ENCODE measurements at regions not wholly inside any gene's neighbourhood (a gene's known extent, or its start where the extent isn't known, plus 50 kb on each side); places are given as distances from the start of the nearest gene placed in this dataset.

GRCh38 chr22:45104313-45104712, 59.4 kb upstream of the NUP50 start:
- no peak for TF ChIP-seq POLR2A (IDR thresholded peaks at IDR 0.05; ENCODE audit: low read depth, low read length)
- TF ChIP-seq POLR2AphosphoS5 (IDR thresholded peaks at IDR 0.05; ENCODE audit: low read depth, low read length), result no peak

Measured in GM12892 (cell line).